Hippocampal formation (tissue), 2 donors: ENCODE measurements at regions not wholly inside any gene's neighbourhood (a gene's known extent, or its start where the extent isn't known, plus 50 kb on each side); places are given as distances from the start of the nearest gene placed in this dataset.
A peak's percentile ranks its signal among the peaks of the same experiment; 100 is the strongest.

Source experiments
- DNase-seq, 2 donors: peaks; one replicate each; lab custom pipeline; 2025; lab: John Stamatoyannopoulos, UW

- DNase-seq = no peak
These were observed 110.4 kb upstream of the PHACTR3 start for GRCh38 chr20:59493926-59494325.

GRCh38 chr20:59495166-59495565 lies 109.2 kb upstream of the PHACTR3 start:
- DNase-seq = no peak

GRCh38 chr20:59495894-59496510 lies 108.3 kb upstream of the PHACTR3 start:
- peak; percentile 25 to 47 for DNase-seq

GRCh38 chr20:59498291-59498690 lies 106.0 kb upstream of the PHACTR3 start:
- DNase-seq = no peak

- DNase-seq = no peak
These were observed 104.5 kb upstream of the PHACTR3 start for GRCh38 chr20:59499863-59500262.

GRCh38 chr20:59508729-59509128 lies 95.6 kb upstream of the PHACTR3 start:
- DNase-seq = no peak

- DNase-seq = no peak
These were observed 91.7 kb upstream of the PHACTR3 start for GRCh38 chr20:59512651-59513050.

GRCh38 chr20:59514554-59514953 lies 89.8 kb upstream of the PHACTR3 start:
- no peak for DNase-seq

- DNase-seq = peak; percentile 52 to 72
These were observed 89.1 kb upstream of the PHACTR3 start for GRCh38 chr20:59515013-59515905.

- no peak for DNase-seq
These were observed 88.5 kb upstream of the PHACTR3 start for GRCh38 chr20:59515906-59516209.

GRCh38 chr20:59518881-59519706 lies 85.2 kb upstream of the PHACTR3 start:
- DNase-seq = no peak

GRCh38 chr20:59519707-59520014 lies 84.7 kb upstream of the PHACTR3 start:
- DNase-seq = no peak

GRCh38 chr20:59520814-59521213 lies 83.5 kb upstream of the PHACTR3 start:
- no peak for DNase-seq

GRCh38 chr20:59525500-59526241 lies 78.7 kb upstream of the PHACTR3 start:
- peak; percentile 19 to 50 for DNase-seq

- no peak for DNase-seq
These were observed 77.8 kb upstream of the PHACTR3 start for GRCh38 chr20:59526242-59527225.

GRCh38 chr20:59530782-59531181 lies 73.6 kb upstream of the PHACTR3 start:
- DNase-seq = no peak

- no peak for DNase-seq
These were observed 66.3 kb upstream of the PHACTR3 start for GRCh38 chr20:59537991-59538390.

GRCh38 chr20:59547596-59547995 lies 56.7 kb upstream of the PHACTR3 start:
- DNase-seq = no peak
